OCI-LY1 (cell line): ENCODE measurements at regions not wholly inside any gene's neighbourhood (a gene's known extent, or its start where the extent isn't known, plus 50 kb on each side); places are given as distances from the start of the nearest gene placed in this dataset.
A peak's percentile ranks its signal among the peaks of the same experiment; 100 is the strongest.
"Not testable (repeated sequence)": the region's sequence is repeated elsewhere in the genome, so short reads cannot be mapped to it uniquely, and the experiment has no call there.

Experiments
- H2AFZ ChIP-seq: fragments of 200-600 bp; sonication (generic), shearing (Covaris generic); 2 replicates; pipeline ENCODE4 v1.6.0; 2014; ENCODE audit warnings: antibody characterized with exemption, mild to moderate bottlenecking, low read length
- H3F3A ChIP-seq: fragments of 200-600 bp; sonication (generic), shearing (Covaris generic); 2 replicates; pipeline ENCODE4 v1.6.0; 2014; ENCODE audit warnings: mild to moderate bottlenecking, antibody characterized with exemption, low read length, moderate library complexity; ENCODE audit not compliant: insufficient read depth
- H3K27ac ChIP-seq: fragments of 200-600 bp; sonication (generic); 2 replicates; pipeline ENCODE4 v1.5.1; 2014; ENCODE audit warnings: low read length, mixed run types, mild to moderate bottlenecking, low read depth; ENCODE audit not compliant: poor library complexity, severe bottlenecking
- H3K27me3 ChIP-seq: fragments of 200-600 bp; sonication (generic); 2 replicates; pipeline ENCODE4 v1.6.0; 2014; ENCODE audit warnings: antibody characterized with exemption, mild to moderate bottlenecking, low read length, moderate library complexity; ENCODE audit not compliant: insufficient read depth
- H3K36me3 ChIP-seq: fragments of 200-600 bp; sonication (generic); 2 replicates; pipeline ENCODE4 v1.6.1; 2014; ENCODE audit warnings: mild to moderate bottlenecking, antibody characterized with exemption, low read length, moderate library complexity, mixed read lengths; ENCODE audit not compliant: insufficient read depth
- H3K4me1 ChIP-seq: fragments of 200-600 bp; sonication (generic); 2 replicates; pipeline ENCODE4 v1.5.1; 2014; ENCODE audit warnings: mild to moderate bottlenecking, low read length, moderate library complexity; ENCODE audit not compliant: insufficient read depth, severe bottlenecking
- H3K4me2 ChIP-seq: fragments of 200-600 bp; sonication (generic), shearing (Covaris generic); 2 replicates; pipeline ENCODE4 v1.6.1; 2014; ENCODE audit warnings: low read length
- H3K4me3 ChIP-seq: fragments of 200-600 bp; sonication (generic); 2 replicates; pipeline ENCODE4 v1.5.1; 2014; ENCODE audit warnings: low read length, low read depth, mild to moderate bottlenecking, mixed read lengths; ENCODE audit not compliant: poor library complexity, severe bottlenecking
- H3K79me2 ChIP-seq: fragments of 200-600 bp; shearing (Covaris generic); 2 replicates; pipeline ENCODE4 v1.6.1; 2016; ENCODE audit warnings: mixed run types, low read length, mixed read lengths; ENCODE audit not compliant: insufficient read depth
- H3K9ac ChIP-seq: fragments of 200-600 bp; sonication (generic), shearing (Covaris generic); 2 replicates; pipeline ENCODE4 v1.6.1; 2014; ENCODE audit warnings: mild to moderate bottlenecking, low read length, mixed read lengths
- H3K9me2 ChIP-seq: fragments of 200-600 bp; sonication (generic), shearing (Covaris generic); 2 replicates; pipeline ENCODE4 v1.6.1; 2014; ENCODE audit warnings: low read depth, mild to moderate bottlenecking, low read length, mixed read lengths
- H3K9me3 ChIP-seq: fragments of 200-600 bp; shearing (Covaris generic); 2 replicates; pipeline ENCODE4 v1.6.1; 2014; ENCODE audit warnings: low read length, mixed read lengths
- H4K20me1 ChIP-seq: fragments of 200-600 bp; sonication (generic), shearing (Covaris generic); 2 replicates; pipeline ENCODE4 v1.6.0; 2016; ENCODE audit warnings: mild to moderate bottlenecking, low read length; ENCODE audit not compliant: insufficient read depth
- CTCF ChIP-seq: fragments of 200-600 bp; sonication (generic), shearing (Covaris generic); IDR thresholded peaks from 2 replicates; pipeline ENCODE4 v1.5.1; 2017; ENCODE audit warnings: mild to moderate bottlenecking, antibody characterized with exemption, low read length, moderate library complexity, mixed read lengths
- EZH2 ChIP-seq: fragments of 200-600 bp; sonication (generic), shearing (Covaris generic); IDR thresholded peaks from 2 replicates; pipeline ENCODE4 v1.8.0; 2017; ENCODE audit warnings: borderline replicate concordance, mixed run types, mild to moderate bottlenecking, antibody characterized with exemption, low read length, moderate library complexity, mixed read lengths

- H3K4me2 ChIP-seq = peak overlapping the region; percentile 11; the same call in 1 of the 2 replicates
- H4K20me1 ChIP-seq = no peaks in the 10 kb centered on the region
- peaks cover 54% of the 10 kb centered on the region for H3K4me1 ChIP-seq
- no peaks in the 10 kb centered on the region for H3K36me3 ChIP-seq
- H2AFZ ChIP-seq = no peak overlapping the region
- H3F3A ChIP-seq = no peaks in the 10 kb centered on the region
- peak overlapping the region; percentile 93 for H3K27ac ChIP-seq
- no peaks in the 10 kb centered on the region for H3K9me3 ChIP-seq
- H3K79me2 ChIP-seq = no peaks in the 10 kb centered on the region
- TF ChIP-seq EZH2 = no peak
- no peak for TF ChIP-seq CTCF
- no peaks in the 10 kb centered on the region for H3K27me3 ChIP-seq
- H3K4me3 ChIP-seq = no peak overlapping the region
- no peaks in the 10 kb centered on the region for H3K9me2 ChIP-seq
- no peak overlapping the region for H3K9ac ChIP-seq
Measured at GRCh38 chr10:30528429-30528786, 94.4 kb downstream of the MAP3K8 start.

GRCh38 chr10:30527623-30528428 is 93.8 kb downstream of the MAP3K8 start:
- no peaks in the 10 kb centered on the region for H3K36me3 ChIP-seq
- H3K9me2 ChIP-seq = no peaks in the 10 kb centered on the region
- no peak for TF ChIP-seq CTCF
- TF ChIP-seq EZH2 = no peak
- H3K4me1 ChIP-seq = peaks cover 49% of the 10 kb centered on the region
- H3F3A ChIP-seq = no peaks in the 10 kb centered on the region
- H3K9me3 ChIP-seq = no peaks in the 10 kb centered on the region
- no peaks in the 10 kb centered on the region for H3K27me3 ChIP-seq
- no peak overlapping the region for H2AFZ ChIP-seq
- peak overlapping the region; percentile 93 for H3K27ac ChIP-seq
- H3K79me2 ChIP-seq = no peaks in the 10 kb centered on the region
- peak overlapping the region; percentile 42; the same call in 1 of the 2 replicates for H3K4me2 ChIP-seq
- peak overlapping the region; percentile 26; the same call in 1 of the 2 replicates for H3K9ac ChIP-seq
- H3K4me3 ChIP-seq = no peak overlapping the region
- no peaks in the 10 kb centered on the region for H4K20me1 ChIP-seq

- H3K27me3 ChIP-seq, H3K4me3 ChIP-seq, H3K4me2 ChIP-seq, H3K79me2 ChIP-seq, H3K36me3 ChIP-seq, H4K20me1 ChIP-seq, H2AFZ ChIP-seq, H3K27ac ChIP-seq, H3K9me3 ChIP-seq, H3K9ac ChIP-seq, H3F3A ChIP-seq, H3K9me2 ChIP-seq: not testable (repeated sequence)
- H3K4me1 ChIP-seq = peaks cover 17% of the 10 kb centered on the region
Measured at GRCh38 chr10:30522661-30523078, 88.7 kb downstream of the MAP3K8 start.

- H3F3A ChIP-seq = no peaks in the 10 kb centered on the region
- no peak overlapping the region for H3K27ac ChIP-seq
- no peaks in the 10 kb centered on the region for H4K20me1 ChIP-seq
- no peak overlapping the region for H3K4me2 ChIP-seq
- H3K9ac ChIP-seq = no peak overlapping the region
- no peaks in the 10 kb centered on the region for H3K36me3 ChIP-seq
- H2AFZ ChIP-seq = no peak overlapping the region
- no peaks in the 10 kb centered on the region for H3K79me2 ChIP-seq
- TF ChIP-seq CTCF (no peak), EZH2 (no peak)
- peaks cover 8% of the 10 kb centered on the region for H3K4me1 ChIP-seq
- H3K9me3 ChIP-seq = no peaks in the 10 kb centered on the region; the same call in 1 of the 2 replicates
- H3K27me3 ChIP-seq = no peaks in the 10 kb centered on the region
- H3K4me3 ChIP-seq = no peak overlapping the region
- H3K9me2 ChIP-seq = no peaks in the 10 kb centered on the region
Measured at GRCh38 chr10:30518907-30519306, 84.9 kb downstream of the MAP3K8 start.
